ENCODE measurements at regions not wholly inside any gene's neighbourhood (a gene's known extent, or its start where the extent isn't known, plus 50 kb on each side); places are given as distances from the start of the nearest gene placed in this dataset.

DNA sequence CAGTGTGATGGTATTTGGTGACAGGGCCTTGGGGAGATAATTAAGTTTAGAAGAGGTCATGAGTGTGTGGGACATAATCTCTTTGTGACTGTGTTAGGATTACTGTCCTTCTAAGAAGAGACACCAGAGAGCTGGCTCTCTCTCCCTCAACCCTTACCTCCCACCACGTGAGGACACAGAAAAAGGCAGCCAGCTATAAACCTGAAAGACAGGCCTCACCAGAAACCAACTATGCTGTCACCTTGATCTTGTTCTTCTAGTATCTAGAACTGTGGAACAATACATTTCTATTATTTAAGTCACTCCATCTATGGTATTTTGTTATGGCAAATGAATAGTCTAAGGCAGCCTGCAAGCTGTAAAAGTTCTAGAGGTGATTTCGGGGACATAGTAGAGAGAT, 203.7 kb downstream of the OTOR start:
- WGBS (ENCODE audit: low lambda C conversion rate, missing lambda C conversion rate), result 74% methylated on average over 2 of the region's 2 CpGs
- H4K20me1 ChIP-seq (ENCODE audit: insufficient read depth, poor library complexity, severe bottlenecking), result no peaks in the 10 kb centered on the region

DNA sequence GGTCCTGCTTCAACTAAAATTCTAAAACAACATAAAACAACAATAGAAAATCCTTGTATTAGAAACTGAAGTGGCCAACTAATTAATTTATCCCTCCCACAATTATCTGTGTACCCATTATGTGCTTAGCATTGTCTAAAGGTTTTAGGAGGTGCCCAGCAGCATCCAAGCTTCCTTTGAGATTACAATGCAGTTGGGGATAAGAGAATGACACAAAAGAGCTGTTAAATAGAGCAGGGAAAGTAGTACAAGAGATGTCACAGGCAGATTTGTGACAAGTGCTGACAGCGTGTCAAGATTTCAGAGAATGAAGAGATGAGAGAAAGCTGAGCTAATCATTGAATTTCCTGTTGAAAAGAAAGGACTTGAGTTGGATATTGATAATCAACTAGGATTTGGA, 204.8 kb downstream of the OTOR start:
- Histone ChIP-seq H3K4me2 (no peak overlapping the region), H3K27ac (no peak overlapping the region), H3K9me3 (ENCODE audit: low read depth) (peaks cover 9% of the 10 kb centered on the region), H3K4me1 (ENCODE audit: insufficient read depth) (no peaks in the 10 kb centered on the region), H3K79me2 (no peaks in the 10 kb centered on the region), H3K36me3 (replicated peaks; ENCODE audit: insufficient read depth, low read depth) (no peaks in the 10 kb centered on the region), H3K4me3 (no peak overlapping the region), H3K9me2 (replicated peaks; ENCODE audit: insufficient read depth) (no peaks in the 10 kb centered on the region), H4K20me1 (ENCODE audit: insufficient read depth, poor library complexity, severe bottlenecking) (no peaks in the 10 kb centered on the region), H2AFZ (no peak overlapping the region), H3K27me3 (no peaks in the 10 kb centered on the region)
- TF ChIP-seq EZH2 (IDR thresholded peaks at IDR 0.05; ENCODE audit: borderline replicate concordance) (no peak), EZH2phosphoT487 (IDR thresholded peaks at IDR 0.05; ENCODE audit: low read depth, severe bottlenecking, unreplicated experiment) (no peak)
- TF ChIP-seq, protein P1, sequence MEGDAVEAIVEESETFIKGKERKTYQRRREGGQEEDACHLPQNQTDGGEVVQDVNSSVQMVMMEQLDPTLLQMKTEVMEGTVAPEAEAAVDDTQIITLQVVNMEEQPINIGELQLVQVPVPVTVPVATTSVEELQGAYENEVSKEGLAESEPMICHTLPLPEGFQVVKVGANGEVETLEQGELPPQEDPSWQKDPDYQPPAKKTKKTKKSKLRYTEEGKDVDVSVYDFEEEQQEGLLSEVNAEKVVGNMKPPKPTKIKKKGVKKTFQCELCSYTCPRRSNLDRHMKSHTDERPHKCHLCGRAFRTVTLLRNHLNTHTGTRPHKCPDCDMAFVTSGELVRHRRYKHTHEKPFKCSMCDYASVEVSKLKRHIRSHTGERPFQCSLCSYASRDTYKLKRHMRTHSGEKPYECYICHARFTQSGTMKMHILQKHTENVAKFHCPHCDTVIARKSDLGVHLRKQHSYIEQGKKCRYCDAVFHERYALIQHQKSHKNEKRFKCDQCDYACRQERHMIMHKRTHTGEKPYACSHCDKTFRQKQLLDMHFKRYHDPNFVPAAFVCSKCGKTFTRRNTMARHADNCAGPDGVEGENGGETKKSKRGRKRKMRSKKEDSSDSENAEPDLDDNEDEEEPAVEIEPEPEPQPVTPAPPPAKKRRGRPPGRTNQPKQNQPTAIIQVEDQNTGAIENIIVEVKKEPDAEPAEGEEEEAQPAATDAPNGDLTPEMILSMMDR (IDR thresholded peaks at IDR 0.05; ENCODE audit: poor library complexity), result no peak
- WGBS (ENCODE audit: low lambda C conversion rate, missing lambda C conversion rate), result 76% methylated on average over 1 of the region's 1 CpG
- DNase-seq (ENCODE audit: low spot score), result no peak

More for the DNA sequence above, 203.7 kb downstream of the OTOR start:
- no peaks in the 10 kb centered on the region for H3K9me2 ChIP-seq (replicated peaks; ENCODE audit: insufficient read depth)
- no peaks in the 10 kb centered on the region for H3K36me3 ChIP-seq (replicated peaks; ENCODE audit: insufficient read depth, low read depth)
- no peaks in the 10 kb centered on the region for H3K4me1 ChIP-seq (ENCODE audit: insufficient read depth)
- no peak overlapping the region for H3K4me3 ChIP-seq
- no peak overlapping the region for H3K4me2 ChIP-seq
- DNase-seq (ENCODE audit: low spot score), result no peak
- H3K9me3 ChIP-seq (ENCODE audit: low read depth), result peaks cover 9% of the 10 kb centered on the region
- no peaks in the 10 kb centered on the region for H3K79me2 ChIP-seq
- no peak overlapping the region for H3K27ac ChIP-seq
- H2AFZ ChIP-seq, result no peak overlapping the region
- TF ChIP-seq, protein P1 (IDR thresholded peaks at IDR 0.05; ENCODE audit: poor library complexity), result no peak
- TF ChIP-seq EZH2phosphoT487 (IDR thresholded peaks at IDR 0.05; ENCODE audit: low read depth, severe bottlenecking, unreplicated experiment) (no peak), EZH2 (IDR thresholded peaks at IDR 0.05; ENCODE audit: borderline replicate concordance) (no peak)
- no peaks in the 10 kb centered on the region for H3K27me3 ChIP-seq

DNA sequence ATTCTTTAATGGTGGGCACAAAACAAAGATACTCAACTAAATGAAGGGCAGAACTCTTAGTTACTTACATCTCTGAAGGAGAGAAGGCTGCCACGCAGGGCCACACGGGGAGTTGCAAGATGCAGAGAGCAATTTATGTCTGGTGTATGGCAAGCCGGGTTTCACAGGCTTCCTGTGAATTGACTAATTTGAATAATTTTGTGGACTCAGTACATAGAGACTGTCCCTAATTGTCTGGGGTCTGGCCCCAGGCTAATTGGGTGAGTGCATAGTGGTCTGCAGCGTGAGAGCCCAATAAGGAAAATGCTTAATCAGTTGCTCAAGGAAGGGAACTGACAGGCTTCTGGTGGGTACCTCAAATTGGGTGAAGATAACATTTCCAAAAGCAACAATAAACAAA, 205.7 kb downstream of the OTOR start:
- Histone ChIP-seq H3K9me3 (ENCODE audit: low read depth) (peaks cover 9% of the 10 kb centered on the region), H3K9me2 (replicated peaks; ENCODE audit: insufficient read depth) (no peaks in the 10 kb centered on the region), H3K4me2 (no peak overlapping the region), H3K36me3 (replicated peaks; ENCODE audit: insufficient read depth, low read depth) (no peaks in the 10 kb centered on the region), H4K20me1 (ENCODE audit: insufficient read depth, poor library complexity, severe bottlenecking) (no peaks in the 10 kb centered on the region), H3K27me3 (no peaks in the 10 kb centered on the region), H2AFZ (no peak overlapping the region), H3K27ac (no peak overlapping the region), H3K4me3 (no peak overlapping the region), H3K4me1 (ENCODE audit: insufficient read depth) (no peaks in the 10 kb centered on the region), H3K79me2 (no peaks in the 10 kb centered on the region)
- WGBS (ENCODE audit: low lambda C conversion rate, missing lambda C conversion rate), result 70% methylated on average over 4 of the region's 4 CpGs
- TF ChIP-seq, protein P1 (IDR thresholded peaks at IDR 0.05; ENCODE audit: poor library complexity), result no peak
- TF ChIP-seq EZH2 (IDR thresholded peaks at IDR 0.05; ENCODE audit: borderline replicate concordance) (no peak), EZH2phosphoT487 (IDR thresholded peaks at IDR 0.05; ENCODE audit: low read depth, severe bottlenecking, unreplicated experiment) (no peak)
- DNase-seq (ENCODE audit: low spot score), result no peak

DNA sequence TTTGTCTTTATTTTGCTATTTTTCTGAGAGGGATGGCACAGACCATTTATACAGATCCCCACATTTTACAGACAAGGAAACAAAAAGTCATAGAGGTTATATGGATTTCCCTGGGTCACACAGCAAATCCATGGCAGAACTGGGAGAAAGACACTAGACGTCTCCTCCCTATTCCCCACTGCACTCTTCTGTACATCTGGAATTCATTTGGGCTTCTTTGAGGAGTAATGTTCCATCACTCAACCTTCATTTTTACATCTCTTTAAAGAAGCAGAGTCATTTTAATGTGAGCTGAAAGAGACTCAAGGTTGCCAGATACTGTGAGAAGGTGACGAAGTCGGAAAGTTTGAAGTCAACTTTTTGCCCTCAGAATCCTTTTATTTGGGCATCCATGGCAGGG, 207.3 kb downstream of the OTOR start:
- H3K4me2 ChIP-seq, result no peak overlapping the region
- no peaks in the 10 kb centered on the region for H3K4me1 ChIP-seq (ENCODE audit: insufficient read depth)
- H3K9me2 ChIP-seq (replicated peaks; ENCODE audit: insufficient read depth), result no peaks in the 10 kb centered on the region
- no peak overlapping the region for H3K4me3 ChIP-seq
- no peak for DNase-seq (ENCODE audit: low spot score)
- no peaks in the 10 kb centered on the region for H3K27me3 ChIP-seq
- H3K27ac ChIP-seq, result no peak overlapping the region
- no peak for TF ChIP-seq EZH2 (IDR thresholded peaks at IDR 0.05; ENCODE audit: borderline replicate concordance)
- TF ChIP-seq, protein P1 (IDR thresholded peaks at IDR 0.05; ENCODE audit: poor library complexity), result no peak
- no peak for TF ChIP-seq EZH2phosphoT487 (IDR thresholded peaks at IDR 0.05; ENCODE audit: low read depth, severe bottlenecking, unreplicated experiment)
- H3K79me2 ChIP-seq, result no peaks in the 10 kb centered on the region
- H3K36me3 ChIP-seq (replicated peaks; ENCODE audit: insufficient read depth, low read depth), result no peaks in the 10 kb centered on the region
- peaks cover under 1% of the 10 kb centered on the region for H3K9me3 ChIP-seq (ENCODE audit: low read depth)
- WGBS (ENCODE audit: low lambda C conversion rate, missing lambda C conversion rate), result 67% methylated on average over 3 of the region's 3 CpGs
- H2AFZ ChIP-seq, result no peak overlapping the region
- no peaks in the 10 kb centered on the region for H4K20me1 ChIP-seq (ENCODE audit: insufficient read depth, poor library complexity, severe bottlenecking)

All from hepatocyte (in vitro differentiated cells).